ENCODE measurements at regions not wholly inside any gene's neighbourhood (a gene's known extent, or its start where the extent isn't known, plus 50 kb on each side); places are given as distances from the start of the nearest gene placed in this dataset.

DNA sequence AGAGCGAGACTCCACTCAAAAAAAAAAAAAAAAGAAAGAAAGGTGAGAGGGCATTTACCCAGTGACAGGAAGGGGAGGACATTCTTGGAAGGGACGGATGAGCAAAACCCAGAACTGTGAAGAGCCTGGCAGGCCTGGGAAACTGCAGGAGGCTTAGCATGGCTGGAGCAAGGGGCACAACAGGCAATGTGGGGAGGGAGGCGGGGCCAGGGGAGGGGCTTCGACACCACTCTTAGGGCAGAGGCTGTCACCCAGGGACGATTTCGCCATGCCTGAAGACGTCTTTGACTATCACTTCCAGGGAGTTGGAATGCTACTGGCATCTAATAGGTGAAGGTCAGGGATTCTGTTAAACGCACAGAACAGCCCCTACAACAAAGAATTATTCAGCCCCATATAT lies 184.0 kb downstream of the HUNK start:
- no peak for DNase-seq (ENCODE audit: low read depth)
- no peak overlapping the region for H3K4me3 ChIP-seq (ENCODE audit: low read depth, low read length)
- TF ChIP-seq, protein P1, sequence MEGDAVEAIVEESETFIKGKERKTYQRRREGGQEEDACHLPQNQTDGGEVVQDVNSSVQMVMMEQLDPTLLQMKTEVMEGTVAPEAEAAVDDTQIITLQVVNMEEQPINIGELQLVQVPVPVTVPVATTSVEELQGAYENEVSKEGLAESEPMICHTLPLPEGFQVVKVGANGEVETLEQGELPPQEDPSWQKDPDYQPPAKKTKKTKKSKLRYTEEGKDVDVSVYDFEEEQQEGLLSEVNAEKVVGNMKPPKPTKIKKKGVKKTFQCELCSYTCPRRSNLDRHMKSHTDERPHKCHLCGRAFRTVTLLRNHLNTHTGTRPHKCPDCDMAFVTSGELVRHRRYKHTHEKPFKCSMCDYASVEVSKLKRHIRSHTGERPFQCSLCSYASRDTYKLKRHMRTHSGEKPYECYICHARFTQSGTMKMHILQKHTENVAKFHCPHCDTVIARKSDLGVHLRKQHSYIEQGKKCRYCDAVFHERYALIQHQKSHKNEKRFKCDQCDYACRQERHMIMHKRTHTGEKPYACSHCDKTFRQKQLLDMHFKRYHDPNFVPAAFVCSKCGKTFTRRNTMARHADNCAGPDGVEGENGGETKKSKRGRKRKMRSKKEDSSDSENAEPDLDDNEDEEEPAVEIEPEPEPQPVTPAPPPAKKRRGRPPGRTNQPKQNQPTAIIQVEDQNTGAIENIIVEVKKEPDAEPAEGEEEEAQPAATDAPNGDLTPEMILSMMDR (conservative IDR thresholded peaks at IDR 0.05; ENCODE audit: low read depth, low read length), result no peak

GRCh38 chr21:32055305-32055704 lies 182.5 kb downstream of the HUNK start:
- no peak overlapping the region for H3K4me3 ChIP-seq (ENCODE audit: low read depth, low read length)
- TF ChIP-seq, protein P1 (conservative IDR thresholded peaks at IDR 0.05; ENCODE audit: low read depth, low read length), result no peak
- DNase-seq (ENCODE audit: low read depth), result no peak

Measured in epithelial cell of proximal tubule (primary cell).